Uterus (tissue), 2 donors: ENCODE measurements at regions not wholly inside any gene's neighbourhood (a gene's known extent, or its start where the extent isn't known, plus 50 kb on each side); places are given as distances from the start of the nearest gene placed in this dataset.

Experiments
- CTCF ChIP-seq, 4 experiments: fragments of 200-600 bp in 2 of 4; fragments of 450-650 bp in 2 of 4; sonication (generic) in 2 of 4; IDR thresholded peaks; one replicate each; pipeline ENCODE4 v1.5.1; 2016 to 2019; ENCODE audit warnings: antibody characterized with exemption in 4 of 4, mild to moderate bottlenecking in 2 of 4, moderate library complexity in 1 of 4
- POLR2A ChIP-seq, 2 donors: fragments of 450-650 bp; IDR thresholded peaks; one replicate each; pipeline ENCODE4 v1.6.1; 2016; ENCODE audit warnings: antibody characterized with exemption in 2 of 2, mild to moderate bottlenecking in 1 of 2, moderate library complexity in 1 of 2

GRCh38 chr10:2754943-2755342 is 312.4 kb upstream of the PFKP start:
- TF ChIP-seq CTCF (IDR thresholded peaks at IDR 0.05) (no peak), POLR2A (IDR thresholded peaks at IDR 0.05) (no peak)
